NCI-H128 (cell line): ENCODE measurements at regions not wholly inside any gene's neighbourhood (a gene's known extent, or its start where the extent isn't known, plus 50 kb on each side); places are given as distances from the start of the nearest gene placed in this dataset.

Source experiments
- DNase-seq: peaks from one replicate; lab custom pipeline; 2025; ENCODE audit not compliant: unreplicated experiment; lab: John Stamatoyannopoulos, UW

DNA sequence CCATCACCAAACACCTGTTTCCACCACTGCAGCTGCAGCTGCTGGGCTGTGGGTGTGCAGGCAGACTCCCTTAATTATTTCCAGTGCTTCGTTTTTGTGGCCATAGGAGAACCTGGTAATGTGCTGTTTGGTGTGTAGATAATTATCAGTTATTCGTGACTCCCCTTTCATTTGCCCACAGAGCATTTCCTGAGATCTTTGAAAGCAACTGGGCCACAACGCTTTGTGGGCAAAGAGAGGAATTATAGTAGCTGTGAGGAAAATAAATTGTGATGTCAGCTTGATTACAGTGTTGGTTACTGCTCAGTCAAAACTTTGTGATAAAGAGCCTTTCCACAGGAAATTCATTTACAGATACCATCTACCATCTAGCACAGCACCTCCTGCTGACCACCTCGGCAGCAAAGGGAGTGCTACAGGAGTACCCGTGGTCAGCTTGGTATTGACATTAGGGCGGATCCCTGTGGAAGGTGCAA is 193.3 kb upstream of the SLCO3A1 start:
- DNase-seq, result no peak

DNA sequence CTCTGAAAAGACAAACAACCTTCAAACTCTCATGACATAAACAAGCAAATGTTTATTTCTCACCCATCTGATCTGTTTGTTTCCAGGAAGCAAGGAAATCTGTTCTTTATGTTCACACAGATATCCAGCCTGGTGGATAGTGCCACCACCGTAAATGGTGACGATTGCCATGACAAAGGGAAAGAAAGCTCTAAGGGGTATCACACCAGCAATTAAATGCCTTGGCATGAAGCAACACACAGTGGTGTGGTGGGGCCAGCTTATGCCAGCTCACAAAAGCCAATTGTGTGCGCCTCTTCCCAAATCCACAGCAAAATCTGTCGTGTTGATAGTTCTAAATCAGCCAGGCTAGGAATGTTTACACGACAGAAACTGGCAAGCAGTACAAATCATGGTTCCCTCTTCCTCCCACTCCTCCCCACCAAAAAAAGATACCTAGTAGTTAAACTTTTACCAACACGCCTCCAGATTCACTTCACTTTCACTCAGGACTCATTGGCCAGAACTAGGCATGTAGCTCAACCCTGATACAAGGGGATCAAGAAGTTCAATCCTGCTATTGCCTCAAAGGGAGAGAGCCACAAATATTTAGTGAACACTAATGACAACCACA is 189.2 kb upstream of the SLCO3A1 start:
- DNase-seq, result no peak

GRCh38 chr15:91665212-91665611 is 188.3 kb upstream of the SLCO3A1 start:
- DNase-seq, result no peak

GRCh38 chr15:91668370-91668769 is 185.1 kb upstream of the SLCO3A1 start:
- DNase-seq, result no peak

DNA sequence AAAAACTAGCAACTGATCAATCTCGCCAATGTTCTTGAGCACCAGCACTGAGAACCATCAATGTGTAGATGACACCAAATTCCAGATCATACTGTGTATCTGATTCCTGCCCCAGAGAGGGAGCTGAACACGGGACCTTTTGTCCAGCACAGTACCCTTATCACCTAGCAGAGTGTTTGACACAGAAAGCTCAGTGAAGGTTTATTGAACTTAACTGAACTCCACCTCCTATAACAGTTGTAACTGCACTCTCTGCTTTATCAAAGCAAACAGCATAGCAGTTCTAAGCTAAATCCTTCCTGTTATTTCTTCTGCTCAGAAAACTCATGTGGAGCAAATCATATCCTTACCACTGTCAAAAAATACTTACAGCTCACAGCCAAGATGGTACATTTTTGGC is 183.4 kb upstream of the SLCO3A1 start:
- DNase-seq, result no peak

DNA sequence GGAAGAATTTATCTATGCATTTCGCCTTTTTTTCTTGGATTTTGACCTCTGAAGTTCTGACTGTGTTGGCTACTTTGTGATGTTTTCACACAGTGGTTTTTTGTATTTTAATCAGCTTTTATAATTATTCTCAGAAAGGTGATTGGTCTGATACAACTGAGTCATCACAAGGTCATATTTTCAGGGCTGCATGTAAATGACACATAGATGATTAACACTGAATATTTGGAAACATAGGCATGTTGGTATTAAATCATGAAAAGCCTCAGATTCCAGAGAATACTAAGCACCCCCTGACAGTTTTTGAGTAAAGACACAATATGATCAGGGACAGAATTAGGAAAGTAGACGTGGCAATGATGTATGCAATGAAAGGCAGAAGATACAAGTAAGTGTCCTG is 175.5 kb upstream of the SLCO3A1 start:
- DNase-seq, result no peak

- DNase-seq, result no peak
These were observed 174.1 kb upstream of the SLCO3A1 start for GRCh38 chr15:91679447-91679846.

GRCh38 chr15:91685436-91685835 is 168.1 kb upstream of the SLCO3A1 start:
- DNase-seq, result no peak

DNA sequence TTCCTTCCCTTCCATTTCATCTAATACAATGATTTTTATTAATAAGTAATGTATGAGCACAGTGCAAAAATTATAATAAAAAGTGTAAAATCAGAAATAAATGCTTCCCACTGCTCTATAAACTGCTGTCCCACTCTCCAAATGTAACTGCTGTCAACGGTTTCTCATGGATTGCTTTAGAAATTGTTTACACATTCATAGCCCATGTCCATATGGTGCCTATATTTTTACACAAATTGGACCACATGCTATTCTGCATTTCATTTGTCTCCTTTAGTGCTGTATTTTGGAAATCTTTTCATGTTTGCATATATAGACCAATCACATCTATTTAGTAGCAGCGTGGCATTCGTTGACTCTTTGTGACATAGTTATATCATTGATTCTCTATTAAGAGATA is 164.7 kb upstream of the SLCO3A1 start:
- no peak for DNase-seq

DNA sequence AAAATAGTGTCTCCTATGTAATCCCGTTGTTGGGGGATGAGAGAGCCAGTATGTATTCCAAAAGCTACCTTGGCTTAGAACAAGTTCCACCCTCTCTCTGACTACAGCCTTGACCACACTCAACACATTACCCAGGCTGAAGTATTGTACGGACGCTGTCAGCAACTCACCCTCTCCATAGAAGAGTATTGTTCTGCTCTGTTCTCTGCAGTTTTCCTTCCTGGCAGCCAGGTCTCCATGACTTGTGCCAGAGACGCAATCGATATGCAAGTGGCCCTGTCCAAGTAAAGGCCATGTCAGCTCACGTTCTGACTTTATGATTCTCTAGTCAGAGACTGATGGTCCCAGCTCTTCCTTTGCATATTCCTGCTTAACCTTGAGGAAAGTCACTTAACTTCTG is 164.1 kb upstream of the SLCO3A1 start:
- no peak for DNase-seq

- DNase-seq, result no peak
These were observed 160.9 kb upstream of the SLCO3A1 start for GRCh38 chr15:91692596-91692995.

GRCh38 chr15:91694131-91694830 is 159.2 kb upstream of the SLCO3A1 start:
- no peak for DNase-seq

DNA sequence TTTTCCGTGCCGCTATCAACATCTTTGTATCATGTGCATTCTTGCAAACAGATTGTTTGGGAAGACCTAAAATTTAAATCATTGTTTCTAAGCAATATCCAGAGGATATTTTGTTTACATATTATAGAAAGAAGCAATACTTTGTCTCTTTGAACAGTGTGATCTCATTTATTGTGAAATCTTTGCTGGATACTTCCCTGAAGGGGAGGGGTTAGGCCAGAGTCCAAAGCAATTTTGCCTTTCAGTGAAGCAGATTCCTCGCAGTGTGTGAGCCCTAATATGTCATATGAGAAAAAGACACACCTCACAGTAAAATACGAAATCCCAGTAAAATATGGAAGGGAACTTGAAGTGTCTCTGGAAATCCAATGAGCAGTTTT is 158.7 kb upstream of the SLCO3A1 start:
- DNase-seq, result no peak

- no peak for DNase-seq
These were observed 157.7 kb upstream of the SLCO3A1 start for GRCh38 chr15:91695799-91696198.

GRCh38 chr15:91696981-91697380 is 156.5 kb upstream of the SLCO3A1 start:
- no peak for DNase-seq

- no peak for DNase-seq
These were observed 155.3 kb upstream of the SLCO3A1 start for GRCh38 chr15:91698241-91698640.

DNA sequence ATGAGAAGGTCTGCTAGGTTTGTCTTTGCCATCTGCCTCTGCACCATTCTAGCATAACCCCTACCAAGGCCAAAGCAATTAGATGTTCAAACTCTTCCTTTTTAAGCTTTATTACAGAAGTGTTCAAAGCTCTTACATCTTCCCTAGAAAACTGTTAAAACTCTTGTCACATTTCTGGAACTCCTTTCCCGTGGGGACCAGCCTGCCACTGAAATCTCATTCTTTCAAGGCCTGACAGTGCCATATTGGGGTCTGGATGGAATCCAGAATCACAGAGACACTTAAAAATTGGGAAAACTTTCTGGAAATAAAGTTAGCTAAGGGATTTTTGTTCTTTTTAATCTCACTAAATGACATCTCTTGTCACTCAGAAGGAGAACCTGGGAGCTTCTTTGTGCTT is 153.8 kb upstream of the SLCO3A1 start:
- DNase-seq, result no peak

DNA sequence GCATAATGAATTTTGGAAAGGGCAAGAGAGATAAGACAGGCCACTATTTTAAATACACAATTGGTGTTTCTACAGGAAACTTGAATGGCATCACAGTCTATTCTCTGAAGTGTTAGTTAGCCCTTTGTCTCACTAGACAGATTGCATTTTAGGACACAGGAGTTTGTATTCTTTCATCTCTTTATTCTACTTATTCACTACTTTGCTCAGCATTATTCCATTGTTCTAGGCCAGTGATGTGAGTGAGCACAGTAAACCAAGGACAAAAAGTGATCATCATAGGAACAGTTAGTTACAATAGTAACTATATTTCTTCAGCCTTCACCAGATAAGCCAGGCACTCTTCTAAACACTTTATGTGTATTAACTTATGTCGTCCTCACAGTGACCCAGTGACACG is 150.2 kb upstream of the SLCO3A1 start:
- DNase-seq, result no peak

DNA sequence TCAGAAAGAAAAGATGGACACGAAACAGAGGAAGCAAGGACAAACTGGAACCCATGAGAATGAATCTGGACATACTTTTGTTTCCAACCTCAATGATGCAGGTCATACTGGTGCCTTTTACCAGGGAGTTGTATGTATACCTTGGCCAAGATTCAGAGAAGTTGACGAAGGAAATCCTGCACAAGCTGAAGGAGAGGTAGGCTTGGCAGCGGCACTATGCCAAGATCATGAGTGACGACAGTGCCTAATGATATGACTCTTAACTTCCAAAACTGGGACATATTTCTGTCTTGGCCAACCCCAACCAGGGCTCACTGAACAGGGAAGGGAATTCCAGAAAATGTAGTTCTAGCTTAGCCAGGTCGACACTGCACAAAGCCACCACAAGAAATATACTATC is 149.2 kb upstream of the SLCO3A1 start:
- DNase-seq, result no peak

GRCh38 chr15:91706322-91707032 is 147.0 kb upstream of the SLCO3A1 start:
- peak; percentile 6 for DNase-seq

- no peak for DNase-seq
These were observed 143.3 kb upstream of the SLCO3A1 start for GRCh38 chr15:91710080-91710698.
